SK-N-SH treated with all-trans-retinoic acid at 6 μM for 48 hours (cell line): ENCODE measurements at regions not wholly inside any gene's neighbourhood (a gene's known extent, or its start where the extent isn't known, plus 50 kb on each side); places are given as distances from the start of the nearest gene placed in this dataset.

ENCODE experiments used
- ARNTL ChIP-seq: fragments of 450-650 bp; formaldehyde crosslinking; IDR thresholded peaks from 2 replicates; pipeline ENCODE4 v1.5.0; 2020; ENCODE audit warnings: low read depth, mild to moderate bottlenecking, moderate library complexity, borderline replicate concordance
- CREB5 ChIP-seq: fragments of 250-450 bp; sonication (Bioruptor Pico); IDR thresholded peaks from 2 replicates; pipeline ENCODE4 v1.5.1; 2020; ENCODE audit warnings: low read depth, mild to moderate bottlenecking, moderate library complexity
- CSDC2 ChIP-seq: fragments of 250-450 bp; sonication (Bioruptor Pico); IDR thresholded peaks from 2 replicates; pipeline ENCODE4 v1.5.0; 2020; ENCODE audit warnings: mild to moderate bottlenecking, moderate library complexity
- ESRRG ChIP-seq: fragments of 250-450 bp; sonication (Bioruptor Pico); IDR thresholded peaks from 2 replicates; pipeline ENCODE4 v1.6.1; 2021; ENCODE audit warnings: mild to moderate bottlenecking
- GLIS3 ChIP-seq: fragments of 250-450 bp; sonication (Bioruptor Pico); IDR thresholded peaks from 2 replicates; pipeline ENCODE4 v1.5.0; 2020; ENCODE audit warnings: mild to moderate bottlenecking, moderate library complexity
- PATZ1 ChIP-seq: fragments of 250-450 bp; sonication (Bioruptor Pico); IDR thresholded peaks from 2 replicates; pipeline ENCODE4 v1.8.0; 2020; ENCODE audit warnings: mild to moderate bottlenecking, moderate library complexity, borderline replicate concordance
- RARB ChIP-seq: fragments of 250-450 bp; sonication (Bioruptor Pico); IDR thresholded peaks from 2 replicates; pipeline ENCODE4 v1.8.0; 2021; ENCODE audit warnings: mild to moderate bottlenecking, moderate library complexity
- ZFP30 ChIP-seq: fragments of 450-650 bp; formaldehyde crosslinking; IDR thresholded peaks from 2 replicates; pipeline ENCODE4 v1.5.0; 2022; ENCODE audit warnings: mild to moderate bottlenecking, moderate library complexity
- ZNF70 ChIP-seq: fragments of 450-650 bp; formaldehyde crosslinking; IDR thresholded peaks from 2 replicates; pipeline ENCODE4 v1.5.0; 2020; ENCODE audit warnings: mild to moderate bottlenecking, moderate library complexity

- no peak for TF ChIP-seq ZFP30 (CRISPR knock-in tag)
- TF ChIP-seq ARNTL (CRISPR knock-in tag) = no peak
- TF ChIP-seq PATZ1 (CRISPR knock-in tag) = no peak
- TF ChIP-seq ZNF70 (CRISPR knock-in tag) = no peak
- no peak for TF ChIP-seq CREB5 (CRISPR knock-in tag)
- TF ChIP-seq CSDC2 = no peak
- TF ChIP-seq RARB = no peak
- no peak for TF ChIP-seq GLIS3 (CRISPR knock-in tag)
- TF ChIP-seq ESRRG (CRISPR knock-in tag) = no peak
Observed at GRCh38 chr10:2980791-2981360, 86.5 kb upstream of the PFKP start.
